ENCODE measurements at regions not wholly inside any gene's neighbourhood (a gene's known extent, or its start where the extent isn't known, plus 50 kb on each side); places are given as distances from the start of the nearest gene placed in this dataset.

DNA sequence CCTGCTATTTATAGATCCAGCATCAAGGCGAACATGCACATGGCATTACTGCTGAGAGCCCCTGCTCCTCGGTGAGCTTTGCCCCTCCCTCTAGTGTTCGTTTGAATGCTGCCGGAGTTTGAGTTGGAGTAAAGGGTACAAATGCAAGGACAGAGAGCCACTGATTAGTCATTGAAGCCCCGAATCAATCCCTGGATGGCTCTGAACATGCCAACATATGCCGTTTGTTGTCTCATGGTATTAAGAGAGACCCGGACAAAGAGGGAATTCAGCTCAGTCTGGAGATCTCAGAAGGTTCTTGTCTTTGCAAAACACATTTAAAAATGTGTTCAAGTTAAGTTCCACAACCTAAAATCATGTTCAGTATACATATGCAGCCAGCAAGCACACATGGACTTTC lies 789.2 kb upstream of the NR2F2 start:
- no peak for DNase-seq

DNA sequence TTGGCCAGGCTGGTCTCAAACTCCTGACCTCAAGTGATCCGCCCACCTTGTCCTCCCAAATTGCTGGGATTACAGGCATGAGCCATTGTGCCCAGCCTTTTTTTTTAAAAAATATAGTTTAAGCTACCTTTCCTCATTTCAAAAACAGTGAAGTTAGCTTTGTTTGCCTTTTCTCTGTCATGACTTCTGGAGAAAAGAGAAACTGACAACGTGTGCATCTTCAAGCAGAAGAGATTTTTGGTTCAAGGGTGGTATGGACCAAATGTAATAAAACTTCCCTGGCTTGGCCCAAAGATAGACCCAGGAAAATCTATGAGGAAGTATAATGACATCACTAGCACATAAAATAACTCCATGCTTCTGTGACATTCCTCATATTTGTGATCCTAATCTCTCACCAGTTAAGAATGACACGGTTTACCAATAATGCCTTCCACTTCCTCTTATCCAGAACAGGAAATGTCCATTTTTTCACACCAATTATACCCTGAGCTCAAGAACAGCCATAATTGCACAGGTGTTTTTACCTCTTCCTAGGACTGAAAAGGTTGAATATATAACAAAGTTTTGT lies 781.2 kb upstream of the NR2F2 start:
- no peak for DNase-seq

DNA sequence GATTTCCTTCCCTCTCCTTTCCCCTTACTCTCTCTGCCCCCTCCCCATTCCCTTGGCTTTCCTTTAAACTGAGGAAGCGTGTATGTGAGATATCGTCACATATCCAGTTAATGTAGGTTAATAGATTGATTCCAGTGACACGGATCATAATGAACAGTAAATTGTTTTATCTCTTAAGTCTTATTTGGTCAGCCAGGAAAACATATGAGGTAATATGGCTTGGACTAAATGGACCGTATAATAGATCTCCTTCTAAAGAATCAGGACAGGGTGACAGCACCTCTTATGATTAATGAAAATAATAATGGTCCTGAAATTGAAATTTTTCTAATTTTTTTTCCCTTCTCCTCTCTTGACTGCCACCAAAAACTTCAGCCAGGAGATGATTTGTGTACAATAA lies 779.8 kb upstream of the NR2F2 start:
- DNase-seq, result no peak

DNA sequence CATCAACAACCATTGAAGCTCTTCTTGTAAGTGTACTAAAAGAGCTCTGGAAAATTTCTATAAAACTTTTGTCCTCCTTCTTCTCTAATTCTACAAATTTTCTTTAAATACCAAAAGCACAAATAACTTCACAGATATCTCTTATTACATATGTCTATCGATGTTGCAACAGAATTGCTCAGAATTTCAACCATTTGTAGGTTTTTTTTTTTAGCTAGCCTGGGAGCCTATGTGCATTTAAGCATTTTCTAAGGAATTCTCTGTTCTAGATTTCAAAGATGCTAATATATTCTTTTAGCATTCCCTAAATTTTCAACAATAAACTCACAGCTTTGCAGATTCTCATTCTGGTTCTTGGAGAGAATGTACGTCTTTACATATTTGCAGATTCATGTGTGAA lies 774.3 kb upstream of the NR2F2 start:
- no peak for DNase-seq

DNA sequence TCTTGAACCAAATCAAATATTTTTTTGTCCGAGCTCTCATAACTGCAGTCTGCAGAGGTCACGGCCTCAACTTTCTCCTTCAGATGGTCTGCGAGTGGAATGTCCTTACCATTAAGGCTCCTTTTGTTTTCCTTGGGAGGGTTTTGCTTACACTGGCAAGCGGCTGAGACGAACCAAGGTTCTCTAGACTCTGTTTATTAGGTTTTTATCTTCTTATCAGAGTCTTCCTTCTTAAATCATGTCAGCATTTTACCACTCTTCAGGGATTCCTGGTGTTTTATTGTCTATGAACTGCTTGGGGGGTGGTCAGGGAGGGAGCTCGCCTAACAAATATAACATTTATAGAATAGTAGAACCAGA lies 773.7 kb upstream of the NR2F2 start:
- DNase-seq, result no peak

DNA sequence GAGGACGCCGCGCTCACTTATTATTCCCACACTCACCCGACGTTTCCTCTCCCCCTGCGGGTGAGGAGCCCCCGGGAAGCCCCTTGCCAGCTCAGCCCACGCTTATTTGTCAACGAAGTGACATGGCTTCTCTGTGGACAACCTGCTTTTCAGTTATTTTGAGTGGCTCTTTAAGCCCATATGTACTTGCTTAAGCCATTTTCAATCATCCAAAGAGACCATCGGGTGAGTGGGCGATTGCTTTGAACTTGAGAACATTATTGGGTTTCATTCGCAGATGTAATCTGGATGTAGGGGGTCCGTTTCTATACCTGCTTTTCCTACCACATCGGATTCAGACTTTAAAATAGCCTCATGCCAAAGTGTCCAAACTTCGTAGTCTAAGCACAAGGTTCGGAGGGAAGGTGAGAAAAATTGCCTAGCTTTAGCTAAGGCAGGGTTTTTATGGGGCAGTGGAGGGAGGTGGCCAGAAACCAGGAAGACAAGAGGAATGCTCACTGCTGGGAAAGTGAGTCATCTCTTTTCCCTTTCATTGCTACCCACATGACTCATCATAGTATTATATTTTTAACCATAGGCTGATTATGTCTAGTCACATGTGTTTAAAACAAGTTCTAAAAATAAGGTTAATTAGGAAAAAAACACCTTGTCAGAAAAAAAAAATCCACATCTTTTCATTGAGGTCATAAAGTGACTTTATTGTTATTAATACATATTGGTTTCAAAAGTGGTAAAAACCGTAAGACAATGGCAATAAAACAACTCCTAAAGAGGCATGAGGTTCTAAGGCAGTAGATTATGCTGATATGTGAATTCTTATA lies 773.1 kb upstream of the NR2F2 start:
- DNase-seq, result no peak

DNA sequence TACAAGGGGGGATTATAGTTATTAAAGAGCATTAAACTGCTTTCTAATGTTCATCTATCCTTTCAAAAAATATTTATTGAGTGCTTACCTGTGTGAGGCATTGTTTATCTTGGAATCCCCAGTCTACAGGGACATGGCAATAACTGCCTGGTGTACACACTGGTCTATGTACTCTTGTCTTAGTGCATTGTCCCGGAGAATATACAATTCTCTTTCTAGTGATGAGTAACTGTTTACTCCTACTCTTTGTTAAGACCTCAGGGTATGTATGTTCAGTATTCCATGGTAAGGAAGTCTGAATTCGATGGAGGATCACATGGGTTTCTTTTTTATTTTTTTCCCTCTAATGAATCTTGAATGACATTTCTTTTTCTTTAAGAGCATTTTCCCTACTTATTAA lies 772.4 kb upstream of the NR2F2 start:
- no peak for DNase-seq

DNA sequence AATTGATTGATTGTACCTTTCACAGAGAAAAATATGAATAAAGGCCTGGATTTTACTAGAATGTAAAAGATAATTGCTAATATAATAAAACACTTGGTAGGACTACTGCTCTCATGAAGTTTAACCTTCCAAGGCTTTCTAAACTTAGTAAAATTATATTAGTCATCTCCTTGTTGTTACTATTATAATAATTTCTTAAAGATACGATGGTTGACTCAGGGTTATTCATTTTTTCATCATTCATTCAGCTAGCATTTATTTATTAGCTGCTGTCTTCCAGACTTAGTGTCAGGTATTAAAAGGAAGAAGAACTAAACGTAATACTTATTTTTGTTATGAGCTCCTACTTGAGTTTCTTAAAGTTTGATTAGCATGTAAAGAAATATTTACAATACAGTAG lies 771.6 kb upstream of the NR2F2 start:
- DNase-seq, result no peak

DNA sequence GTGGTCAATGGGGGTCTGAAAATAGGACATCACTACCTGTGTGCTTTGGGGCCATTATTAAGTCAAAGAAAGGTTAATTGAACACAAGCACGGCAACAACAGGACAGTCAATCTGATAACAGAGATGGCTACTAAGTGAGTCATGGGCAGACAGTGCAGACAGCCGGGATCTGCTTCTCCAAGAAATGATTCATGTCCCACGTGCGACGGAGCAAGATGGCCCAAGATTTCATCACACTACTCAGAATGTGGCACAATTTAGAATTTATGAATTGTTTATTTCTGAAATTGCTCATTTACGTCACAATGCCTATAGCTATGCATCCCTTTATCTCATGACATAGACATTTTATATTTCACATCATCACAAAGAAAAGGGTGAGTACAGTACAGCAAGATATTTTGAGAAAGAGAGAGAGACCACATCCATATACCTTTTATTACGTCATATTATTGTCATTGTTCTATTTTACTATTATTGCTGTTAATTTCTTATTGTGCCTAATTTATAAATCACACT lies 770.6 kb upstream of the NR2F2 start:
- DNase-seq, result no peak

DNA sequence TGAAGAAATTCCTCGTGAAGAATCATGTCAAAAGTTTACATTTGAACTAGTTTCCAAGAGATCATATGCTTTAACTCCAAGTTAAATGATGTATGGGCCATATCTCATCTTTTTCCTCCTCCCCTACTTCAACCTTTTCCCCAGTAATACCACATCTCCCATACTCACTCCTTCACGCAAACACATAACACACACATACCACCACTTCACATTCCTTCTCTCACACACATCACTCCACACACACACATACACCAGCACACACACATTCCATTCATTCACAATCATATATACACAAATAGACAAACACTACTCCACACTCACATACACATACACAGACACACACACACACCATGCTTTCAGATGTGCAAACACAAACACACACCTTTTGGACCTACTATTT lies 769.0 kb upstream of the NR2F2 start:
- no peak for DNase-seq

DNA sequence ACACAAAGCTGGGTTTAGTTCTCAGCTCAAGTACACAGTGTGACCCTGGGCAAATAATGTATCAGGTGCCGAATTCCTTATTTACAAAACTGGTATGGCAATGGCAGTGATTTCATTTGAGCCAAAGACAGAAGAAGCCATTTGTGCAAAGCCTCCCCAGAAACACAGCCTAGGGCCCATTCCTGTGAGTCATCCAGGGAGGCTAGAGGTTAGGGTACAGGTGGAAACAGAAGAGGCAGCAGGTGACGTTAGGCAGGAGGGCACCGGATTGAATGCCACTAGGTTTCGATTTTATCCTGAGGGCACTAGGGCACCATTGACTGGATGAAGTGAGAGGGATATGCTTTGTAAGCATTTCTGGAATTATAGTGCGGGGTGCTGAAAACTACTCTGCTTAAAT lies 766.9 kb upstream of the NR2F2 start:
- no peak for DNase-seq

DNA sequence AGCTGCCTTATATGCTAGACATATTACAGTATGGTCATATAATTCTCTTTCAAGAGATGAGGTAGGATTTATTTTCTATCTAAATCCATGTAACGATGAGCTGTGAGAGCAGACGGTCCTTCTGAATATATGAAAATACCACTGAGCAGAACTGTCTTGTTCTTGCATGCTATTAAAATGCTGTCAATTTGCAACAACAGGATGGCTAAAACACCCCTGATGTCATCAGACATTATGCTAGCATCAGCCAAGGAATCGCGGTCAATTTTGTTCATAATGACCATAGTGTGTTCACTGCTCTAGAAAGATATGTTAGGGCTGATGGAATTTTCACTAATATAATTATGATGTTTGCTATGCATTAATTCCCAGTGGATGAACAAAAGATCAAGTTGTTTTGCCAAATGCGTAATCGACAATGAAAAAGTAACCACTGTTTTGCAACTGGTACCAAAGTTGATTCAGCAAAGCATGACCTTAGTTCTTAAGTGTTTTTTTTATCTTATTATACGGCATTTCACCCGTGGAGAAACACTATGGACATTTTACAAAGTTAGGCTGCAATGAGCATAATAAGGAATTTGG lies 765.4 kb upstream of the NR2F2 start:
- no peak for DNase-seq

DNA sequence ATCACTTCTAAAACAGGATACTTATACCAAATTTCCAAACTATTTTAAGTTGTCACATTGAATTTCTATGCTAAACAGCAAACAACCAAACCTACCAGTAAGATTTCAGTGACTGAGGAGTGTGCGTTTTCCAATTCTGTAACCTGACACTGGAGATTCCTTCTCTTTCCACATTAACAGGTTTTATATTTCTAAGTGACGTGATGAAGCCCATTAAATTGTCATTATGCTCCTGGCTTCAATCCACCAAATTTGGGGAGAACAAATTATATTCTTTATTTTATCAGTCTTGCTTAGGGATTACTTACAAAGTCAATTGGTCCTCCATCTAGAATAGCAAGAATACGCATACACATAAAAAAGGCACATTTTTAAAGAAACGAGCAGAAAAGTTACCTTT lies 764.8 kb upstream of the NR2F2 start:
- DNase-seq, result no peak

DNA sequence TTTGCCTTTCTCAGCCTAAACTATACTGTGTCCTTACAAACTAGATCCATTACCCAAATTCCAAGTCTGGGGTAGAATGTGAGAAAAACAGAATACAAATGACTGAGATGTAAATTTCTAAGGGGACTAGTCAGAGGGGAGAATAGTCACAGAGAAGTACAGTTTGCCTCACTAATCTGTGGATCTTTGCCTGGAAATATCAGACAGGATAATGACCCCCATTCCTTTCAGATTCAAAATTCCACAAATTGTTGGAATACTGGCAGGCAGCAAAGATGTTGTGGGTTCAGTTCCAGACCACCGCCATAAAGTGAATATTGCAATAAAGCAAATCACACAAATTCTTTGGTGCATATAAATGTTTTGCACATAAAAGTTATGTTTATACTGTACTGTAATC lies 762.8 kb upstream of the NR2F2 start:
- no peak for DNase-seq

DNA sequence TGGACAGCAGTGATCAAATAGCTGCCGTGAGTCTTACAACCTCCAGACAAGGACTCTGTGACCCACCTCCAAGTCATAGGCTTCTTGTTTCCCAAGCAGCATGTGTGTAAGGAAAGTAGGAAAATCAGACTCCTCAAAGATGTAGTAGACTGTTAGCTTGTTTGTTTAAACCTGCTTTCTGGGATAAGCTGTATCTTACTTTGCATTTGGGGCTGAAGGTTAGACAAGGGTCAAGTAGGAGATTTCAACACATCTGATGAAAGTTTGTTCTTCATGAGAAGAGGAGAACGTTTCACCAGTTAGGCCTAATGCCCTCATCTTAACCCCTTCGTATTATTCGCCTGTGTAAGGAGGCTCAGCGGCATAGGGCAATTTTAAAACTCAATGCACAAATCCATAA lies 756.4 kb upstream of the NR2F2 start:
- no peak for DNase-seq

DNA sequence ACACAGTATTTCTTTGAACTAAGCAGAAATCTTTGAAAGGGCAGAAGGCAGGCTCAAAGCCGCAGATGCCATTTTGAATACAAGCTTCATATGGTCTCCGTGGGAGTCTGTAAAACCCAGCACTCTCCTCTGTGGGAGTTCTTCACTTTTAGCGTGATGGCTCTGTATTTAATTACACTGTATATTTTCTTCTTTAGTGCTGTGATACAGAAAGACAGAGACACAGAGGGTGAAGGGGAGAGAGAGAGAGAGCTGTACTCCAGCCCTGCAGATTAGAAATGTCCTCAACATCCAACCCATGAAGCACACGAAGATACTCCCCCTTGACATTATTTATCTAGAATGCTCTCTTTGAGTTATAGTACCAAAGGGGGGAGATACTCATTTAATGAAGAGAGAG lies 752.6 kb upstream of the NR2F2 start:
- no peak for DNase-seq

DNA sequence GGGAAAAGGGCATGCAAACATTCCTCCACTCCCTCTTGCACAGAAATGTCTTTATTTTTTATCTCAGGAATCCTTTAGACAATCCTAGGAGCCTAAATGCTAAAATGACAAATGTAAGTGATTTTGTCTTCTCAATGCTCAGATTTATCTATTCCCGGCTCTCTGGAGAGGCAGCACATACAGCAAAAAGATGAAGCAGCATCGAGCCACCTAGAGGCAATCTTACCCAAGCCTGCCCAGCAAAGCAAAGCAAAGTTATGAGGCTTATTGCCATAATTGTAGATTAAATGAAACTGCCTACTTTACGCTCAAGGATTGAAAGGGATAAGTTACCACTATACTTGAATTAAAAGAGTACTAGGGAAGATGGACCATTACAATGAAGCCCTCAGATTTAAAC lies 750.4 kb upstream of the NR2F2 start:
- DNase-seq, result no peak

DNA sequence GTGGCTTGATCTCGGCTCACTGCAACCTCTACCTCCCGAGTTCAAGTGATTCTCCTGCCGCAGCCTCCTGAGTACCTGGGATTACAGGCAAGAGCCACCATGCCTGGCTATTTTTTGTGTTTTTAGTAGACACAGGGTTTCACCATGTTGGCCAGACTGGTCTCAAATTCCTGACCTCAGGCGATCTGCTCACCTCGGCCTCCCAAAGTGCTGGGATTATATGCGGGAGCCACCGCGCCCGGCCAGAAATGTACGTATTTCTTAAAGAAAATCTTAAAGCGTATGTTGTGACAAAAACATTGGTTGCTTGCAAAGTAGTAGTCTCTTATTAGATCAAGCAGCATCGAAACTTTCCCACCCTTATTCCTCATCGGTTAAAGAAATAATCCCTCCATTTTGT lies 748.9 kb upstream of the NR2F2 start:
- DNase-seq, result no peak

DNA sequence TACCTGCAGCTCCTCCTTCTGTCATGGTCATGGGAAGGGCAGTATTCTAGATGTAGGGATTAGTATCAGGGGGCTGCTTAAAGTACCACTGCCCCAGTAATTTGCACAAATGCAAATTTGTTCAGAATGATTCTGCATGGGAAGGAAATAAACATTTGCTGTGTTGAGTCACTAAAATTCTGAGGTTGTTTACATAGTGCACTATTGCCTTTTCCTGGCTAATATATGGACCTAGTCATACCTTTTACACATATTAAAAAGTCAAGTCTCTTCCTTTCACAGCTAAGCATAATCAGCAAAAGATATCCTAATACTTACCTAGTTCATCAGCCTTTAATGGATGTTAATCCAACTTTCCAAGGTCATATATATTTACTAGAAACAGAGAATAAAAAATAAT lies 746.4 kb upstream of the NR2F2 start:
- no peak for DNase-seq

DNA sequence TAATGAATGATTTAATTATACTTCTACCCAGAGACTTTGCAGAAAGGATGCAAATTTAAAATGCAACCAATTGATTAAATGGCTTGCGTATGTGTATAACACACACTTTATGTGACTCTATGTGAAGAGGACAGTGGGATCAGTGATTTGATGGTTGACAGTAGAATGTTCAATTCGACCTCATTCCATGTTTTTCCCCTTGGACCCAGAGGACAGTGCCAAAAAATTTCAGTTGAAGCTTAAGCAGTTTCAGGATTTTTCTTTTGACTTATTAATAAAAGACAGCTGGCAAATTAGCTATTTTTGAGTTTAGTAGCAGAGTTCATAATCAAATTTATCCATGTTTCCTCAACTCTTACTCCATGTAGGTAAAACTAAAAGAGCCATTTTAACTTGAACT lies 742.4 kb upstream of the NR2F2 start:
- DNase-seq, result no peak

DNA sequence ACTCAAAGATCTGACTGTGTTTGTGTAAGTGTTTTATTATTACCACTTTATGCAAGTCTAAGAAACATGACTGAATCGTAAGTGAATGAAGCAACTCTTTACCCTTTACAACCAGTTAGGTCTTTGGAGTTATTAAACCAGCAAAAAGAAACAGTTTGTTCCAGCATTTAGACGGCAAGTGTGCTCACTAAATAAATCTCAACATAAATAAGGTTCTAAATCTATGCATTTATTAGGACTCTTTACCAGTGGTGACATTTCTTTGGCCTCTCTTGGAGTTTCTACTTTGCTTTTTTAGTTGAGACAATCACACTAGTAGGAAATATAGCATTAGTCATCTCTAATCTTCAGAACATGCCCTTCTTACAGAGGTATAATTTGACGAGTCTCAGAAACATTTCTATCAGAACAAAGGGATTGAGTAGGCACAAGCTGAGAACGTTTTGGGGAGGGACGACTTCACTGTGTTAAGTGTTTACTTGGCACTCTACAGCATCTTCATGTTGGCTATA lies 739.9 kb upstream of the NR2F2 start:
- no peak for DNase-seq

DNA sequence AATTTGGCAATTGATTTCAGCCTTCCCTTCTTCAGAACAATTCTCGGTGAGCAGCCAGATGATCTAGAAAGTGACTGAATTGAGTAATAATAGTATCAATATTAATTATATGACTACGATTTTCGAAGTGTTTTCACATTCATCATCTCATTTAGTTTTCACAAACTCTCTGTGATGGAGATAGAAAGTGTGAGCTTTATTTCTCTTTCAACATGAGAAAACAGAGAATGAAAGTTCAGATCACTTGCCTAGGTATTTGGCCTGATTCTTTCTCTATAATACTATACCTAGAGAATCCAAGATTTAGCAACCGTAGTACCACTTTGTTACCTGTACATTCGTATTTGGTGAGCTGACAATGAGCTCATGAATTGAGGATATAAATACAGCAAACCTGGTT lies 739.2 kb upstream of the NR2F2 start:
- no peak for DNase-seq

DNA sequence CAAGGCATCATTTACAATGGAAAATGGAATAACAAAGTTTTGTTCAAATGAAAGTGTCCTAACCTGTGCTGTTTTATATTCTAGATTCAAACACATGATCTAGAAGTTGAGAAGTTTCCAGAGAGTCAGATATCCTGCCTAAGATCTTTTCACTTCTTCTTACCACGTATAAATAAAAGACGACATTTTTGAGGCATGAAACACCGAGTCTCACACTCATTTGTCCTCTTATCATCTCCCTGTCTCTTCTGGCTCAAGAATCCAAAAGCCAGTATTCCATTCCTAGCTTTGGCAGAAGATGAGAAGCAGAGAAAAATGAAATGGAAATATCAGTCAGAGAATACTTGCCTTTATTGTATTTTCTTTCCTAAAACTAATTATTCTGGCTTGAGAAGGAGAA lies 738.6 kb upstream of the NR2F2 start:
- no peak for DNase-seq

DNA sequence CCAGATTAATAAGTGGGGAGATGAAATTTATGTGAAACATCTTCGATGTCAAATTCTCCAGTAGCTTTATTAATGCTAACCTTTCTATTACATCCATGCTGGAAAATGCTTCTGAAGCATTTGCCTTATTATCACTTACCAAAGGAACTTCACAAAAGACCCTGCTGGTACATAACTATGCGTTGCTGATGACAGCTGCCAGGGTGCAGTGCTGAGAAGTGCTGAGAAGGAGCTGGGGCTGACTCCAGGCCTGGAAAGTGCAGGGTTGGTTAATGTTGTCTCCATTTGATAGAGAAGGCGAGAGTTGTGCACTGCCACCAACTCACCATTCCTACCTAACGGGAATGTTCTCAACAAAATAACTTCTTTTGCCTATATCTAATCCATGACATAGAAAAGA lies 736.0 kb upstream of the NR2F2 start:
- DNase-seq, result no peak

All from stimulated activated CD4-positive, alpha-beta T cell treated with anti-CD3 and anti-CD28 coated beads, Interleukin-4, amount 100 ng/mL, for 1 hour (primary cell).